Osteoblast (primary cell): ENCODE measurements at regions not wholly inside any gene's neighbourhood (a gene's known extent, or its start where the extent isn't known, plus 50 kb on each side); places are given as distances from the start of the nearest gene placed in this dataset.

Experiments
- DNase-seq: peaks from one replicate; pipeline ENCODE4 v3.0.0; 2011; ENCODE audit warnings: low spot score, mixed read lengths; ENCODE audit not compliant: insufficient read length; ENCODE audit errors: missing footprints
- H2AFZ ChIP-seq: 2 replicates; pipeline ENCODE4 v1.6.0; 2011; ENCODE audit warnings: mild to moderate bottlenecking, low read length
- H3K27ac ChIP-seq: 2 replicates; pipeline ENCODE4 v1.5.1; 2011; ENCODE audit warnings: mild to moderate bottlenecking, low read depth, low read length, moderate library complexity
- H3K27me3 ChIP-seq: 2 replicates; pipeline ENCODE4 v1.6.0; 2012; ENCODE audit warnings: mild to moderate bottlenecking, control low read depth, inconsistent platforms, low read length, moderate library complexity; ENCODE audit not compliant: insufficient read depth
- H3K36me3 ChIP-seq: 2 replicates; pipeline ENCODE4 v1.5.1; 2011; ENCODE audit warnings: mild to moderate bottlenecking, low read length, control low read depth, moderate library complexity; ENCODE audit not compliant: insufficient read depth
- H3K4me1 ChIP-seq: 2 replicates; pipeline ENCODE4 v1.5.1; 2011; ENCODE audit warnings: mild to moderate bottlenecking, low read length, control low read depth, moderate library complexity; ENCODE audit not compliant: insufficient read depth
- H3K4me2 ChIP-seq: 2 replicates; pipeline ENCODE4 v1.6.0; 2011; ENCODE audit warnings: mild to moderate bottlenecking, low read length; ENCODE audit not compliant: insufficient read depth
- H3K4me3 ChIP-seq: fragments of 200-600 bp; sonication (generic); 3 replicates; pipeline ENCODE4 v1.5.1; 2012; ENCODE audit warnings: mild to moderate bottlenecking, low read length, inconsistent platforms; ENCODE audit not compliant: insufficient read depth
- H3K79me2 ChIP-seq: 2 replicates; pipeline ENCODE4 v1.6.0; 2012; ENCODE audit warnings: mild to moderate bottlenecking, low read length, control low read depth, inconsistent platforms; ENCODE audit not compliant: insufficient read depth
- H3K9me3 ChIP-seq: 2 replicates; pipeline ENCODE4 v1.5.1; 2011; ENCODE audit warnings: low read depth, low read length, control low read depth
- H4K20me1 ChIP-seq: 2 replicates; pipeline ENCODE4 v1.6.0; 2012; ENCODE audit warnings: mild to moderate bottlenecking, low read length, control low read depth; ENCODE audit not compliant: insufficient read depth
- TF ChIP-seq, protein P1 (sequence below): IDR thresholded peaks from 2 replicates; pipeline ENCODE4 v1.5.1; 2011; ENCODE audit warnings: mild to moderate bottlenecking, low read depth, low read length, moderate library complexity; ENCODE audit errors: extremely low read depth

DNA sequence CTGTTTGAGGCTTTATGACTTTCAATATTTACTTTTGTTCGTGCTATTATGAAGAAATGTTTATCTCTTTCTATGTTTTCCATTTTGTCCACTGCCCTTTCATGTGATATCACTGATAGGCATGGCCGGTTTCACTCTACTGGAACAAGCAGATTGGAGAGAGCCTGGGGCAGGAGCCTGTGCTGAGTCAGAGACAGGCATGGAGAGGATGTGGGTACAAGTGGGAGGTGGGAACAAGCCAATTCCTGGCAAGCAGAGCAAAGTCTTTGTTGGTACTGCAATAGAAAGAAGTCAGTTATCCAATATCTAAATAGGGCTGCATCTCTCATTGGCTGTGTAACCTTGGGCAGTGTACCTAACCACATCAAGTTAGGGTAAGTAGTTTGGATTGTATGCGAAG lies 545.6 kb upstream of the MAP3K7 start:
- H3K36me3 ChIP-seq = no peaks in the 10 kb centered on the region
- H3K79me2 ChIP-seq = no peaks in the 10 kb centered on the region
- no peaks in the 10 kb centered on the region for H3K27me3 ChIP-seq
- H3K9me3 ChIP-seq = no peaks in the 10 kb centered on the region
- H3K27ac ChIP-seq = no peak overlapping the region
- no peak overlapping the region for H3K4me3 ChIP-seq
- no peak for DNase-seq
- H3K4me2 ChIP-seq = no peak overlapping the region
- H4K20me1 ChIP-seq = no peaks in the 10 kb centered on the region
- no peaks in the 10 kb centered on the region for H3K4me1 ChIP-seq
- TF ChIP-seq, protein P1, sequence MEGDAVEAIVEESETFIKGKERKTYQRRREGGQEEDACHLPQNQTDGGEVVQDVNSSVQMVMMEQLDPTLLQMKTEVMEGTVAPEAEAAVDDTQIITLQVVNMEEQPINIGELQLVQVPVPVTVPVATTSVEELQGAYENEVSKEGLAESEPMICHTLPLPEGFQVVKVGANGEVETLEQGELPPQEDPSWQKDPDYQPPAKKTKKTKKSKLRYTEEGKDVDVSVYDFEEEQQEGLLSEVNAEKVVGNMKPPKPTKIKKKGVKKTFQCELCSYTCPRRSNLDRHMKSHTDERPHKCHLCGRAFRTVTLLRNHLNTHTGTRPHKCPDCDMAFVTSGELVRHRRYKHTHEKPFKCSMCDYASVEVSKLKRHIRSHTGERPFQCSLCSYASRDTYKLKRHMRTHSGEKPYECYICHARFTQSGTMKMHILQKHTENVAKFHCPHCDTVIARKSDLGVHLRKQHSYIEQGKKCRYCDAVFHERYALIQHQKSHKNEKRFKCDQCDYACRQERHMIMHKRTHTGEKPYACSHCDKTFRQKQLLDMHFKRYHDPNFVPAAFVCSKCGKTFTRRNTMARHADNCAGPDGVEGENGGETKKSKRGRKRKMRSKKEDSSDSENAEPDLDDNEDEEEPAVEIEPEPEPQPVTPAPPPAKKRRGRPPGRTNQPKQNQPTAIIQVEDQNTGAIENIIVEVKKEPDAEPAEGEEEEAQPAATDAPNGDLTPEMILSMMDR = no peak
- H2AFZ ChIP-seq = no peak overlapping the region

DNA sequence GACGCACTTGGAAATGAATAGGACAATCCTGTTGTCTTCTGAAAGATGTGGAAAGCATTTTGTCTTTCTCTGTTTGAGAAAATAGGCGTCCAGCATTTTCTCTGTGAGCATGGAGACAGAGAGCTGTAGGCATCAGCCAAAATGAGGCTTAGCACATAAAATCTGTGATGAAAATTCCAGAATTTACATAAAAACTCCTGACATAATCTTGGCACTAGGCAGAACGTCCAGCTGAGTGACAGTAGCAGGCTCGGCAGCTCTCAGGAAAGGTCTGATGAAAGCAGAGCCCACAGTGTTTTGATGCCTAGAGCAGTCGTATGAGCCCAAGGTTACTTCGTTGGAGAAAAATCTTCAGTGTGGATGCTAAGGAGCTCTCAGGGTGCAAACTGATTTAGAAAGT lies 543.3 kb upstream of the MAP3K7 start:
- Histone ChIP-seq H3K27me3 (no peaks in the 10 kb centered on the region), H3K27ac (no peak overlapping the region), H3K4me3 (no peak overlapping the region), H3K4me2 (no peak overlapping the region), H4K20me1 (no peaks in the 10 kb centered on the region), H3K79me2 (no peaks in the 10 kb centered on the region), H2AFZ (no peak overlapping the region), H3K4me1 (no peaks in the 10 kb centered on the region), H3K9me3 (no peaks in the 10 kb centered on the region), H3K36me3 (no peaks in the 10 kb centered on the region)
- DNase-seq = no peak
- TF ChIP-seq, protein P1 = no peak

DNA sequence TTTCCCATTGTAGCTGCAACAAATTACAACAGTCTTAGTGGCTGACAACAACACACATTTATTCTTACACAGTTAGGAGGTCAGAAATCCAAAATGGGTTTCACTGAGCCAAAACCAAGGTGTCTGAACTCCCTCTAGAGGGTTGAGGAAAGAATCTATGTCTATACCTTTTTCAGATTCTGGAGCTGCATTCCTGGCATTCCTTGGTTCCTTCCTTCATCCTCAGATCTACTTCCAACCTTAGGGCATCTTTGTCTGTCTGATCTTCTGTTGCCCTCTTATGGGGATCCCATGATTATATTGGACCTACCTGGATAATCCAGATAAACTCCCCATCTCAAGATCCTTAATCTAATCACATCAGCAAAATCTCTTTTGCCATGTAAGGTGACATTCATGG lies 540.9 kb upstream of the MAP3K7 start:
- Histone ChIP-seq H3K27me3 (no peaks in the 10 kb centered on the region), H3K4me3 (no peak overlapping the region), H4K20me1 (no peaks in the 10 kb centered on the region), H3K36me3 (no peaks in the 10 kb centered on the region), H3K27ac (no peak overlapping the region), H3K9me3 (no peaks in the 10 kb centered on the region), H2AFZ (no peak overlapping the region), H3K4me2 (no peak overlapping the region), H3K79me2 (no peaks in the 10 kb centered on the region), H3K4me1 (no peaks in the 10 kb centered on the region)
- TF ChIP-seq, protein P1 = no peak
- no peak for DNase-seq

DNA sequence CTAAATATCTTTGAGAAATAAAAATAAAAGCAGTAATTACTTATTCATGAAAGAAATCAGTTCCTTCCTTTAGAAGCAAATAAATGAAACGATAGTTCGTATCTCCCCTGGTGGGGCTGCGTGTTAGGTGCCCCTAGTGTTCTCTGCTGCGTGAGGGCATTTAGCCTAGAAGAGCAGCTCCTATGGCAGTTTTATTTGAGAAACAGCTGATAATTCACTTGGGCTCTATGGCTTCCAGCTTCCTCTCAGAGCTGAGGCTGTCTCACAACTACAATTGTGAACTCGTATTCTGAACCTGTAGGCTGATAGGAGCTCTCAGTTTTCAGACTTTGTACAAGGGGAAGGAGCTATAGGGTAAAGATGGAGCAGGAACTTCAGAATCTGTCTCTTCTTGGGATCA lies 540.0 kb upstream of the MAP3K7 start:
- no peak overlapping the region for H3K4me2 ChIP-seq
- no peaks in the 10 kb centered on the region for H3K79me2 ChIP-seq
- H3K27ac ChIP-seq = no peak overlapping the region
- H3K4me3 ChIP-seq = no peak overlapping the region
- DNase-seq = no peak
- H3K27me3 ChIP-seq = no peaks in the 10 kb centered on the region
- H3K36me3 ChIP-seq = no peaks in the 10 kb centered on the region
- H3K9me3 ChIP-seq = no peaks in the 10 kb centered on the region
- no peak overlapping the region for H2AFZ ChIP-seq
- H4K20me1 ChIP-seq = no peaks in the 10 kb centered on the region
- TF ChIP-seq, protein P1 = no peak
- no peaks in the 10 kb centered on the region for H3K4me1 ChIP-seq
